ENCODE measurements at regions not wholly inside any gene's neighbourhood (a gene's known extent, or its start where the extent isn't known, plus 50 kb on each side); places are given as distances from the start of the nearest gene placed in this dataset.

GRCh38 chr13:47092202-47092601 lies 195.3 kb upstream of the HTR2A start:
- TF ChIP-seq ZNF341 (tag by site-specific recombination; IDR thresholded peaks at IDR 0.05; ENCODE audit: low read depth) (no peak), CTCF (tag by site-specific recombination; IDR thresholded peaks at IDR 0.05) (no peak), KLF1 (tag by site-specific recombination; IDR thresholded peaks at IDR 0.05) (no peak), ZNF76 (tag by site-specific recombination; IDR thresholded peaks at IDR 0.05; ENCODE audit: borderline replicate concordance, low read depth) (no peak), REST (tag by site-specific recombination; IDR thresholded peaks at IDR 0.05) (no peak), SP2 (tag by site-specific recombination; IDR thresholded peaks at IDR 0.05) (no peak), ZNF555 (tag by site-specific recombination; conservative IDR thresholded peaks at IDR 0.05) (no peak), ZBTB8A (tag by site-specific recombination; IDR thresholded peaks at IDR 0.05) (no peak), SETDB1 (IDR thresholded peaks at IDR 0.05; ENCODE audit: insufficient read length, low read length) (no peak), ZSCAN18 (tag by site-specific recombination; IDR thresholded peaks at IDR 0.05) (no peak)
